ENCODE measurements at regions not wholly inside any gene's neighbourhood (a gene's known extent, or its start where the extent isn't known, plus 50 kb on each side); places are given as distances from the start of the nearest gene placed in this dataset.

- H3K4me3 Mint-ChIP-seq (ENCODE audit: low read depth), result no peak overlapping the region
- no peaks in the 10 kb centered on the region for H3K9me3 Mint-ChIP-seq (ENCODE audit: low read depth)
- no peak overlapping the region for H3K27ac Mint-ChIP-seq
- no peak for DNase-seq (ENCODE audit: low spot score, unreplicated experiment)
- H3K4me1 Mint-ChIP-seq (ENCODE audit: low read depth), result peaks cover 18% of the 10 kb centered on the region
- no peak for TF ChIP-seq CTCF (IDR thresholded peaks at IDR 0.05; ENCODE audit: unreplicated experiment)
- no peaks in the 10 kb centered on the region for H3K27me3 Mint-ChIP-seq
- H3K36me3 Mint-ChIP-seq (ENCODE audit: insufficient read depth), result no peaks in the 10 kb centered on the region
Observed at GRCh38 chr1:199040076-199040905, 401.5 kb downstream of the PTPRC start.

GRCh38 chr1:199041173-199041914 is 402.5 kb downstream of the PTPRC start:
- DNase-seq (ENCODE audit: low spot score, unreplicated experiment), result no peak
- Mint-ChIP-seq H3K9me3 (ENCODE audit: low read depth) (no peaks in the 10 kb centered on the region), H3K36me3 (ENCODE audit: insufficient read depth) (no peaks in the 10 kb centered on the region), H3K4me3 (ENCODE audit: low read depth) (no peak overlapping the region), H3K27me3 (no peaks in the 10 kb centered on the region), H3K4me1 (ENCODE audit: low read depth) (peaks cover 18% of the 10 kb centered on the region), H3K27ac (no peak overlapping the region)
- TF ChIP-seq CTCF (IDR thresholded peaks at IDR 0.05; ENCODE audit: unreplicated experiment), result no peak

GRCh38 chr1:199042193-199042592 is 403.4 kb downstream of the PTPRC start:
- no peak overlapping the region for H3K27ac Mint-ChIP-seq
- H3K4me1 Mint-ChIP-seq (ENCODE audit: low read depth), result peaks cover 18% of the 10 kb centered on the region
- no peaks in the 10 kb centered on the region for H3K9me3 Mint-ChIP-seq (ENCODE audit: low read depth)
- H3K27me3 Mint-ChIP-seq, result no peaks in the 10 kb centered on the region
- H3K4me3 Mint-ChIP-seq (ENCODE audit: low read depth), result no peak overlapping the region
- DNase-seq (ENCODE audit: low spot score, unreplicated experiment), result no peak
- no peak for TF ChIP-seq CTCF (IDR thresholded peaks at IDR 0.05; ENCODE audit: unreplicated experiment)
- H3K36me3 Mint-ChIP-seq (ENCODE audit: insufficient read depth), result no peaks in the 10 kb centered on the region

GRCh38 chr1:199044191-199044590 is 405.4 kb downstream of the PTPRC start:
- DNase-seq (ENCODE audit: low spot score, unreplicated experiment), result no peak
- TF ChIP-seq CTCF (IDR thresholded peaks at IDR 0.05; ENCODE audit: unreplicated experiment), result no peak
- H3K36me3 Mint-ChIP-seq (ENCODE audit: insufficient read depth), result no peaks in the 10 kb centered on the region
- peaks cover 18% of the 10 kb centered on the region for H3K4me1 Mint-ChIP-seq (ENCODE audit: low read depth)
- H3K9me3 Mint-ChIP-seq (ENCODE audit: low read depth), result peaks cover 14% of the 10 kb centered on the region
- H3K27ac Mint-ChIP-seq, result no peak overlapping the region
- H3K4me3 Mint-ChIP-seq (ENCODE audit: low read depth), result no peak overlapping the region
- H3K27me3 Mint-ChIP-seq, result no peaks in the 10 kb centered on the region

GRCh38 chr1:199046618-199047017 is 407.8 kb downstream of the PTPRC start:
- Mint-ChIP-seq H3K9me3 (ENCODE audit: low read depth) (peaks cover 31% of the 10 kb centered on the region), H3K4me1 (ENCODE audit: low read depth) (peaks cover 13% of the 10 kb centered on the region), H3K27ac (no peak overlapping the region), H3K27me3 (no peaks in the 10 kb centered on the region), H3K36me3 (ENCODE audit: insufficient read depth) (no peaks in the 10 kb centered on the region), H3K4me3 (ENCODE audit: low read depth) (no peak overlapping the region)
- DNase-seq (ENCODE audit: low spot score, unreplicated experiment), result no peak
- TF ChIP-seq CTCF (IDR thresholded peaks at IDR 0.05; ENCODE audit: unreplicated experiment), result no peak
